ENCODE measurements at regions not wholly inside any gene's neighbourhood (a gene's known extent, or its start where the extent isn't known, plus 50 kb on each side); places are given as distances from the start of the nearest gene placed in this dataset.
A peak's percentile ranks its signal among the peaks of the same experiment; 100 is the strongest.
"Not testable (repeated sequence)": the region's sequence is repeated elsewhere in the genome, so short reads cannot be mapped to it uniquely, and the experiment has no call there.

GRCh38 chr2:242010252-242011166 lies 141.0 kb downstream of the RTP5 start:
- not testable (repeated sequence) for DNase-seq

- no peak for DNase-seq
These were observed 141.6 kb downstream of the RTP5 start for GRCh38 chr2:242011167-242011513.

- no peak for DNase-seq
These were observed 142.0 kb downstream of the RTP5 start for GRCh38 chr2:242011516-242011915.

DNA sequence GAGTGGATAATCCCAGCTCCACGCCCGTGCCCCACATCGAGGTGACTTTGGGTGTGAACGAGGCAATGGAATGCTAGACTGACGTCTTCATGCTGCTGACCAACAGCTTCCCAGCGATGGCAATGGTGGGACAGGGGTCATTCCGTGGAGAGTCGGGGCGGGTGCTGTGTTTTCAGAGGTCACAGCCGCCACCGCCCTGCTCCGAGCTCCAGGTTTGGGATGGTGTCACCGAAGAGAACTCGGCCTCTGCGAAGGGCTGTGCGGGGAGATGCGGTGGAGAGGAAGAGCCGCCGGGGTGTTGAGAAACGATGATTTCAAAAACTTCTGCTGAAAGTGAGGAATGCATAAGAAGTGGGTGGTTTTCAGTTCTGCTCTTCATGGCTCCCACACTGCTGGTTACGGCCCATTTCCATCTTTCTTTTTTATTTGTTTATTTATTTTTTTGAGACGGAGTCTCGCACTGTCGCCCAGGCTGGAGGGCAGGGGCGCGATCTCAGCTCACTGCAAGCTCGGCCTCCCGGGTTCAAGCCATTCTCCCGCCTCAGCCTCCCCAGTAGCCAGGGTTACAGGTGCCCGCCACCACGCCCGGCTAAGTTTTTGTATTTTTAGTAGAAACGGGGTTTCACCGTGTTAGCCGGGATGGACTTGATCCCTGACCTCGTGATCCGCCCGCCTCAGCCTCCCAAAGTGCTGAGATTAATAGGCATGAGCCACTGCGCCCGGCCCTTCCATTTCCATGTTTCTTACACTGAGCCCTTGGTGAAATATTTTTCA lies 142.6 kb downstream of the RTP5 start:
- no peak for DNase-seq

- no peak for DNase-seq
These were observed 143.6 kb downstream of the RTP5 start for GRCh38 chr2:242012956-242013764.

GRCh38 chr2:242013771-242014170 lies 144.2 kb downstream of the RTP5 start:
- no peak for DNase-seq

DNA sequence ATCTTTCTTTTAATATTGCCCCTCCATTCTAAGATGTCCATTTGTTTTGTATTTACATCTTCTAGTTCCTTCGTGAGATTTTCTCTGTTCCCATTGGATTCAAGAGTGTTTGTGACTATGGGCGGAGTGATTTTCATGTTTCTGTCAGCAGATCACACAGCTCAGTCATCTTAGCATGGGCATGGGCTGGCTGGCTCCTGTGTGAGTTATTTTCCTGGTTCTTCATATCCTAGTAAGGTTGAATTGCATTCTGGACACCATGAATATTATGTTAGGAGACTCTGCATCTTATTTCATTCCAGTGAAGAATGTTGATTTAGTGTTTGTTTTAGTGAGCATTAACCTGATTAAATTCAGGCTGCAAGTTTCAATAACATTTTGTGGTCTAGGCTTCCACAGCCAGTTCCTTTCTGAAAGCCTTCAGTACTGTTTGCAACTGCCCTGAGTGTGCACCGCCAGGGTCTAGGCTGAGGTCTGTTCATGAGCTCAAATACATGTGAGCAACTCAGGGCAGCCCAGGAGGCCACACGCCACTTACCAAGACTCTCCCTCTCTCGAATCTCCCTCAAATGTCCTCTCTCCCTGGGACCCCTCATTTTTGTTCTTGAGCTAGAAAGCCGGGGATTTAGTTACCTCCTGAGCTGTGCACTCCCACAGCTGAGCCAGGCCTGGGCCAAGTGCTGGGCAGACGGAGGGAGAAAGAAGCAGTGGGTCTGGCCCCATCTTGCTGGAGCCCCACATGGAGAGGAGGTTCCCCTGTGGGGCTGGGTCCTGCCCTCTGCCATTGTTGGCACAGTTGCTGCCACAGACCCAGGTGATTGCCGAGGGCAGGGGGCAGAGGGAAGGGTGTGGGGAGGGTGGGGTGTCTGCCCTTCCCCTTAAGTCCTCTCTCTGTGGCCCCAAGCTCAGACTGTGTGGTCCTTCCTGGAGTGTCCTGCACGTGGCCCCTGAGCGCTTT lies 145.9 kb downstream of the RTP5 start:
- no peak for DNase-seq

- no peak for DNase-seq
These were observed 147.6 kb downstream of the RTP5 start for GRCh38 chr2:242017086-242017485.

- not testable (repeated sequence) for DNase-seq
These were observed 148.9 kb downstream of the RTP5 start for GRCh38 chr2:242018416-242018815.

GRCh38 chr2:242019344-242019743 lies 149.8 kb downstream of the RTP5 start:
- no peak for DNase-seq

DNA sequence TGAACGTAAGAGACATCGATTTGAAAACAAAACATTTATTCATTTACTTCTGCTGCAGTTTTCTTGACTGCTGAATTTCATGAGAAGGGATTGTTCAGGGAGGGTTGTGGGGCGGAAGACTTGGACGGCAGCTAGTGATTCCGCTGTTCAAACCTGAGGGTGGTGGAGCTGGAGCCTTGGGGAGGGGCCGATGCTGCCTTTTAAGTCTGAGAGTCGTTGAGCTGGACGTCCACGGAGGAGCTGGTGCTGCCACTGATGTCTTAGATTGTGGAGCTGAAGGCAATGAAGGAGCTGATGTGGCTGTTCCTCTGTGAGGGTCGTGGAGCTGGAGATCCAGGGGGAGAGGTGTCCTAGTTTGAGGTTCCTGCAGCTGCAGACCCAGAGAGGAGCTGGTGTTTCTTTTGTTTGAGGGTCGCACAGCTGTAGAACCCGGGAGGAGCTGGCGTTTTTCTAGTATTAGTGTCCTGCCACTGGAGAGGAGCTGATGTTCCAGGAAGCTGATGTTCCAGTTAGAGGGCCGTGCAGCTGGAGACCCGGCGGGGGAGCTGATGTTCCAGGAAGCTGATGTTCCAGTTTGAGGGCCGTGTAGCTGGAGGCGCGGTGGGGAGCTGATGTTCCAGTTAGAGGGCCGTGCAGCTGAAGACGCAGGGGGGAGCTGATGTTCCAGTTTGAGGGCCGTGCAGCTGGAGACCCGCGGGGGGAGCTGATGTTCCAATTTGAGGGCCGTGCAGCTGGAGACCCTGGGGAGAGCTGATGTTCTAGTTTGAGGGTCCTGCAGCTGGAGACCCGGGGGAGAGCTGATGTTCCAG lies 150.9 kb downstream of the RTP5 start:
- DNase-seq = peak; percentile 67

GRCh38 chr2:242022550-242023290 lies 153.2 kb downstream of the RTP5 start:
- DNase-seq = no peak

DNA sequence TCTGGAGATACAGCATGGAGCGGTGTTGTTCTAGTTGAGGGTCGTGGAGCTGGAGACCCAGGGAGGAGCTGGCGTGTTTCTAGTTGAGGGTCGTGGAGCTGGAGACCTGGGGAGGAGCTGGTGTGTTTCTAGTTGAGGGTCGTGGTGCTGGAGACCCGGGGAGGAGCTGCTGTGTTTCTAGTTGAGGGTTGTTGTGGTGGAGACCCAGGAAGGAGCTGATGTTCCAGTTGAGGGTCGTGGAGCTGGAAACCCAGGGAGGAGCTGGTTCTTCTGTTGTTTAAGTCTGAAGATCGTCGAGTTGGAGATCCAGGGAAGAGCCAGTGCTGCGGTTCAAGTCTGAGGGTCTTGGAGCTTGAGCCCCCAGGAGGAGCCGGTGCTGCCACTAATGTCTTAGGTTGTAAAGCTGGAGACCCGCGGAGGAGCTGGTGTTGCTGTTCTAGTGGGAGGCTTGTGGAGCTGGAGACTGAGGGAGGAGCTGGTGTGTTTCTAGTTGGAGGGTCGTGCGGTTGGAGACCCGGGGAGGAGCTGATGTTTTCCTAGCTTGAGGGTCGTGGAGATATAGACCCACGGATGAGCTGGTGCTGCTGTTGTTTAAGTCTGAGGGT lies 155.3 kb downstream of the RTP5 start:
- DNase-seq = no peak

- no peak for DNase-seq
These were observed 158.3 kb downstream of the RTP5 start for GRCh38 chr2:242027676-242028450.

DNA sequence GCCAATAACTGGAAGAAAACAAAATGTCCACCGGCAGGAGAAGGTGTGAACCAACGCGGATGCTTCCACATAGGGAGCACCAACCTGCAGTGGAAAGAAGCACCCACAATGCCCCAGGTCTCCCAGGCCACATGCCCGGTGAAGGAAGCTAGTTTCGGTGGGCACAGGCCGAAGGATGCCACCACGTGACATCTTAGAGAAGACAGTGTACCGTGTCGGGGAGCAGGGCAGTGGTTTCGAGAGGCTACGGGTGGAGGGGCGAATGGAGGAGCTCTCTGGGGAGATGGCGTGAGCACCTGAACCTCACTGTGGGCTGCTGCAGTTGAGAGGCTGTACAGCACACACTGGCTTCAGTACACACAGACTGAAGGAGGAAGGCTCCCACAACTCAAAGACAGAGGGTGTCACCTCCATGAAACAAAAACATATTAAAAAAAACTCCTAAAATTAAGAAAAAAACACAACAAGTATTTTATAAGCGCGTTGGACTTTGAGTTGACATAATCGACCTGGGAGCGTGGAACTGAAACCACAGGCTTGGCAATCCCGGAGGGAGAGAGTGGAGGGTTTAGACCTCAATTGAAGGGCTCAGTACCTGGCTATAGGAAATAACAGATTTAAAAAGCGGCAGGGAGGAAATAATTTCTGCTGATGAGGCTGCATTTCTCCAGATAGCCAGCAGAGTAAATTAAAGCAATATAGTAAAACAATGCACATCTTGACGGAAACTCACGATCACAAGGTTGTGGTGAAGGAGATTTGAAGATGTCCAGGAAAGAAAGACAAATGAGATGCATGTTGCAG lies 160.1 kb downstream of the RTP5 start:
- no peak for DNase-seq

GRCh38 chr2:242030226-242030575 lies 160.7 kb downstream of the RTP5 start:
- DNase-seq = no peak

DNA sequence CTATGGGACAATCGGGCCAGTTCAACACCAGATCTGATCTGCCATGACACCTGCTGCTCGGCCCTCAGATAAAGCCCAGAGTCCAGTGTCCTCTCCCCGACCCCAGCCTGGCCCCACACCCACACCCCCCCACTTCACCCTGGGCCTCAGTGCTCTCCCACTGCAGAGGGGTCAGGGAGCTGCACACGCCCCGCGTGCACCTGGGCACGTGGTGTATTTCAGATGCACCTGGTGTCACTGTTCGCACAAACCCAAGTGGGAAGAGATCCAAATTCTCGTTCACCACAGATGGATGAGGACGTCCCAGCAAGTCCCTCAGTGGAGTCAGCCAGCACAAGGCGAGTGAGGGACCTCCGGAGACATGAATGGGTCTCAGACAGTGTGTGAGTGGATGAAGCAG lies 161.3 kb downstream of the RTP5 start:
- DNase-seq = no peak

DNA sequence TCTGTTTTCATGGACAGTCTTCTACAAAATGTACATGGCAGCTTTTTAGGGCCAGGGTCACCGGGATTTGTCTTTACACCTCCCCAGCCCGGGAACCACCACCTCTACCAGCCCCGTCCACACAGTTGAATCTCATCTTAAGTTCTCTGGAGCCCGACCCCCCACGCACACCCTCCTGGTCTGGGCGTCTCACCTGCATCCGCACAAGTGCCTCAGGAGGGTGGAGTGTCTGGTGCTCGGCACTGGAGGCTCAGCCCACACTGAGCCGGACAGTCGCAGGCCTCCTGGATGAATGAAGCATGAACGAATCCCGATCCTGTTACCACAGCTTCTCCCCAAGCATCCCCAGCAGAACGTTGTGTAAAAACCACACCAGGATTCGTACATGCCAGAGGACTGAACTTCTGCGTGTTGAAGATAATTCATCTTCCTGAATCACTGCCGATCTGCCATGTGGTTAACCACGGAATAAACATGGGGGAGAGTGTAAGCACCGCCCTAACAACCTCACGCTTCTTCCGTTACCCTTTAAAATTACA lies 162.0 kb downstream of the RTP5 start:
- DNase-seq = no peak

Data from NCI-H146 (cell line).